CD4-positive, CD25-positive, alpha-beta regulatory T cell (primary cell): ENCODE measurements at regions not wholly inside any gene's neighbourhood (a gene's known extent, or its start where the extent isn't known, plus 50 kb on each side); places are given as distances from the start of the nearest gene placed in this dataset.

Experiments
- ATAC-seq, 2 donors: fragments of 150-1000 bp; cut with Tn5 transposase; one replicate each; pipeline ENCODE4 v1.10.0; 2021; ENCODE audit warnings: low read depth in 2 of 2, moderate number of reproducible peaks in 2 of 2, moderate library complexity in 1 of 2
- DNase-seq, 3 donors: peaks; one replicate each; pipeline versions ENCODE4 v3.0.0 to v3.0.0-alpha.2; 2012 to 2022; ENCODE audit warnings: mixed read lengths in 1 of 3
- H3K27ac ChIP-seq: one replicate; pipeline ENCODE4 v1.7.0; 2013; ENCODE audit warnings: mild to moderate bottlenecking, low read length; ENCODE audit not compliant: insufficient read depth, poor library complexity, severe bottlenecking
- H3K27me3 ChIP-seq: one replicate; pipeline ENCODE4 v1.7.0; 2013; ENCODE audit warnings: low read length; ENCODE audit not compliant: control insufficient read depth, insufficient read depth
- H3K36me3 ChIP-seq: one replicate; pipeline ENCODE4 v1.7.0; 2013; ENCODE audit warnings: mild to moderate bottlenecking, low read length, moderate library complexity; ENCODE audit not compliant: control insufficient read depth, insufficient read depth
- H3K4me1 ChIP-seq: 2 replicates; pipeline ENCODE4 v1.7.0; 2013; ENCODE audit warnings: mild to moderate bottlenecking, low read length; ENCODE audit not compliant: insufficient read depth, control insufficient read depth, poor library complexity, severe bottlenecking
- H3K4me3 ChIP-seq: one replicate; pipeline ENCODE4 v1.7.0; 2013; ENCODE audit warnings: low read depth, mild to moderate bottlenecking, low read length, moderate library complexity
- H3K9me3 ChIP-seq, 2 experiments: 1 replicate in 1 of 2; 2 replicates in 1 of 2; pipeline ENCODE4 v1.7.0; 2013; ENCODE audit warnings: low read length in 2 of 2, mild to moderate bottlenecking in 1 of 2, moderate library complexity in 1 of 2; ENCODE audit not compliant: control insufficient read depth in 2 of 2
- H3K27ac Mint-ChIP-seq, 3 donors: one replicate each; pipeline ENCODE4 v1.8.0; 2020 to 2022; ENCODE audit warnings: mild to moderate bottlenecking in 3 of 3, mixed read lengths in 3 of 3, moderate library complexity in 2 of 3
- H3K27me3 Mint-ChIP-seq: one replicate; pipeline ENCODE4 v1.8.0; 2022; ENCODE audit warnings: mild to moderate bottlenecking, mixed read lengths
- H3K36me3 Mint-ChIP-seq: one replicate; pipeline ENCODE4 v1.8.0; 2020; ENCODE audit warnings: mixed read lengths
- H3K4me1 Mint-ChIP-seq, 4 donors: one replicate each; pipeline ENCODE4 v1.8.0; 2020 to 2022; ENCODE audit warnings: mixed read lengths in 4 of 4, mild to moderate bottlenecking in 1 of 4
- H3K4me3 Mint-ChIP-seq, 4 donors: one replicate each; pipeline ENCODE4 v1.8.0; 2020 to 2022; ENCODE audit warnings: mild to moderate bottlenecking in 4 of 4, mixed read lengths in 4 of 4, moderate library complexity in 3 of 4
- H3K9me3 Mint-ChIP-seq, 7 donors: one replicate each; pipeline ENCODE4 v1.8.0; 2020 to 2022; ENCODE audit warnings: mixed read lengths in 7 of 7, mild to moderate bottlenecking in 3 of 7, moderate library complexity in 2 of 7

- Histone ChIP-seq H3K27me3 (no peaks in the 10 kb centered on the region), H3K27ac (no peak overlapping the region), H3K9me3 (no peaks in the 10 kb centered on the region), H3K4me1 (no peaks in the 10 kb centered on the region), H3K4me3 (no peak overlapping the region), H3K36me3 (no peaks in the 10 kb centered on the region)
- ATAC-seq (no peak), DNase-seq (no peak)
- peaks cover 0 to 4% (median 2%) of the 10 kb centered on the region in 4 donors for H3K4me1 Mint-ChIP-seq
- no peaks in the 10 kb centered on the region for H3K36me3 Mint-ChIP-seq
- H3K27me3 Mint-ChIP-seq: no peaks in the 10 kb centered on the region
- H3K27ac Mint-ChIP-seq: no peak overlapping the region
- peaks cover 0 to 2% (median 0%) of the 10 kb centered on the region in 7 donors for H3K9me3 Mint-ChIP-seq
- H3K4me3 Mint-ChIP-seq: no peak overlapping the region
Measured at GRCh38 chr2:16171425-16171920, 231.1 kb downstream of the MYCN start.

GRCh38 chr2:16170675-16171424 lies 230.5 kb downstream of the MYCN start:
- Histone ChIP-seq H3K27me3 (no peaks in the 10 kb centered on the region), H3K36me3 (no peaks in the 10 kb centered on the region), H3K27ac (no peak overlapping the region), H3K4me1 (no peaks in the 10 kb centered on the region), H3K9me3 (no peaks in the 10 kb centered on the region), H3K4me3 (no peak overlapping the region)
- no peaks in the 10 kb centered on the region for H3K36me3 Mint-ChIP-seq
- peaks cover 0 to 2% (median 0%) of the 10 kb centered on the region in 7 donors for H3K9me3 Mint-ChIP-seq
- no peaks in the 10 kb centered on the region for H3K27me3 Mint-ChIP-seq
- ATAC-seq: no peak
- H3K4me3 Mint-ChIP-seq: no peak overlapping the region
- no peak for DNase-seq
- H3K4me1 Mint-ChIP-seq: peaks cover 0 to 4% (median 2%) of the 10 kb centered on the region in 4 donors
- H3K27ac Mint-ChIP-seq: no peak overlapping the region

GRCh38 chr2:16169381-16169960 lies 229.1 kb downstream of the MYCN start:
- no peak overlapping the region for H3K4me3 ChIP-seq
- no peaks in the 10 kb centered on the region for H3K27me3 ChIP-seq
- peaks cover 0 to 2% (median 0%) of the 10 kb centered on the region in 7 donors for H3K9me3 Mint-ChIP-seq
- no peaks in the 10 kb centered on the region for H3K36me3 ChIP-seq
- no peaks in the 10 kb centered on the region for H3K9me3 ChIP-seq
- H3K27ac ChIP-seq: no peak overlapping the region
- ATAC-seq: no peak
- DNase-seq: no peak
- H3K27me3 Mint-ChIP-seq: no peaks in the 10 kb centered on the region
- peak overlapping the region in 1 of 4 donors; percentile 51 for H3K4me3 Mint-ChIP-seq
- no peaks in the 10 kb centered on the region for H3K36me3 Mint-ChIP-seq
- no peaks in the 10 kb centered on the region for H3K4me1 ChIP-seq
- H3K27ac Mint-ChIP-seq: no peak overlapping the region
- H3K4me1 Mint-ChIP-seq: peaks cover 0 to 4% (median 2%) of the 10 kb centered on the region in 4 donors

GRCh38 chr2:16168506-16169264 lies 228.3 kb downstream of the MYCN start:
- no peak overlapping the region for H3K27ac Mint-ChIP-seq
- ATAC-seq (no peak), DNase-seq (no peak)
- Histone ChIP-seq H3K27me3 (no peaks in the 10 kb centered on the region), H3K36me3 (no peaks in the 10 kb centered on the region), H3K4me3 (no peak overlapping the region), H3K4me1 (no peaks in the 10 kb centered on the region), H3K27ac (no peak overlapping the region), H3K9me3 (no peaks in the 10 kb centered on the region)
- no peaks in the 10 kb centered on the region for H3K27me3 Mint-ChIP-seq
- H3K4me1 Mint-ChIP-seq: peaks cover 0 to 4% (median 2%) of the 10 kb centered on the region in 4 donors
- H3K36me3 Mint-ChIP-seq: no peaks in the 10 kb centered on the region
- H3K9me3 Mint-ChIP-seq: peaks cover 0 to 1% (median 0%) of the 10 kb centered on the region in 7 donors
- H3K4me3 Mint-ChIP-seq: no peak overlapping the region

GRCh38 chr2:16167870-16168426 lies 227.6 kb downstream of the MYCN start:
- H3K27me3 ChIP-seq: no peaks in the 10 kb centered on the region
- H3K4me3 ChIP-seq: no peak overlapping the region
- H3K4me1 ChIP-seq: no peaks in the 10 kb centered on the region
- no peak for ATAC-seq
- Mint-ChIP-seq H3K27me3 (no peaks in the 10 kb centered on the region), H3K4me3 (no peak overlapping the region), H3K27ac (no peak overlapping the region), H3K36me3 (no peaks in the 10 kb centered on the region), H3K4me1 (peaks cover 0 to 4% (median 2%) of the 10 kb centered on the region in 4 donors), H3K9me3 (peaks cover 0 to 1% (median 0%) of the 10 kb centered on the region in 7 donors)
- no peak for DNase-seq
- no peaks in the 10 kb centered on the region for H3K9me3 ChIP-seq
- H3K27ac ChIP-seq: no peak overlapping the region
- no peaks in the 10 kb centered on the region for H3K36me3 ChIP-seq

GRCh38 chr2:16167451-16167861 lies 227.1 kb downstream of the MYCN start:
- Mint-ChIP-seq H3K27me3 (no peaks in the 10 kb centered on the region), H3K4me1 (peaks cover 0 to 4% (median 2%) of the 10 kb centered on the region in 4 donors), H3K9me3 (peaks cover 0 to 2% (median 0%) of the 10 kb centered on the region in 7 donors), H3K36me3 (no peaks in the 10 kb centered on the region), H3K27ac (no peak overlapping the region), H3K4me3 (no peak overlapping the region)
- H3K9me3 ChIP-seq: no peaks in the 10 kb centered on the region
- H3K27me3 ChIP-seq: no peaks in the 10 kb centered on the region
- H3K36me3 ChIP-seq: no peaks in the 10 kb centered on the region
- no peak overlapping the region for H3K27ac ChIP-seq
- DNase-seq: no peak
- no peak for ATAC-seq
- H3K4me3 ChIP-seq: no peak overlapping the region
- H3K4me1 ChIP-seq: no peaks in the 10 kb centered on the region

GRCh38 chr2:16166327-16166981 lies 226.1 kb downstream of the MYCN start:
- no peak for DNase-seq
- Mint-ChIP-seq H3K27ac (no peak overlapping the region), H3K4me1 (peaks cover 0 to 4% (median 2%) of the 10 kb centered on the region in 4 donors)

More at GRCh38 chr2:16166327-16166981, 226.1 kb downstream of the MYCN start:
- no peak for ATAC-seq
- Mint-ChIP-seq H3K9me3 (peaks cover 0 to 2% (median 0%) of the 10 kb centered on the region in 7 donors), H3K36me3 (no peaks in the 10 kb centered on the region), H3K27me3 (no peaks in the 10 kb centered on the region), H3K4me3 (no peak overlapping the region)
- H3K27ac ChIP-seq: no peak overlapping the region
- no peaks in the 10 kb centered on the region for H3K27me3 ChIP-seq
- H3K9me3 ChIP-seq: no peaks in the 10 kb centered on the region
- H3K36me3 ChIP-seq: no peaks in the 10 kb centered on the region
- no peak overlapping the region for H3K4me3 ChIP-seq
- H3K4me1 ChIP-seq: no peaks in the 10 kb centered on the region
